IPS DF 19.7 (cell line): ENCODE measurements at regions not wholly inside any gene's neighbourhood (a gene's known extent, or its start where the extent isn't known, plus 50 kb on each side); places are given as distances from the start of the nearest gene placed in this dataset.

ENCODE experiments used
- DNase-seq: peaks from one replicate; pipeline ENCODE4 v3.0.0-alpha.2; 2013; ENCODE audit warnings: low read depth, low spot score

- no peak for DNase-seq
These were observed 466.2 kb downstream of the CDH26 start for GRCh38 chr20:60424267-60424902.

DNA sequence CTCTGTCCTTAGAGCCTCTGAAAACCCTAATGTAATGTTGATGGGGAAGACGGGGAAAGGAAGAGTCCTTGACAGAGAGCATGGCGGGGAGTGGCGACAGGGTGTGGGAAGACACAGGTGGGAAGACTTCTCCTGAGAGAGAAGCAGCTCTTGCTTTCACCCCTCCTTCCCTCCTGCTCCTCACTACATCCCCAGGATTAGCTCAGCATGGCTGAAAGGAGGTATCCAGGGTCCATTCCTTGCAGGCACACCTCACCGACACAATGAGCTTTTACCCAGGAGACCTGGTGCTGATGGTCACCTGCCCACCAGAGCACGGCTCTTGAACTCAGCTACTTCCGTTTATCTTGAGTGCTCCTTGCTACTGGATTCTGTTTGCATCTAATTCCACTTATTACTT lies 469.3 kb downstream of the CDH26 start:
- DNase-seq, result no peak

DNA sequence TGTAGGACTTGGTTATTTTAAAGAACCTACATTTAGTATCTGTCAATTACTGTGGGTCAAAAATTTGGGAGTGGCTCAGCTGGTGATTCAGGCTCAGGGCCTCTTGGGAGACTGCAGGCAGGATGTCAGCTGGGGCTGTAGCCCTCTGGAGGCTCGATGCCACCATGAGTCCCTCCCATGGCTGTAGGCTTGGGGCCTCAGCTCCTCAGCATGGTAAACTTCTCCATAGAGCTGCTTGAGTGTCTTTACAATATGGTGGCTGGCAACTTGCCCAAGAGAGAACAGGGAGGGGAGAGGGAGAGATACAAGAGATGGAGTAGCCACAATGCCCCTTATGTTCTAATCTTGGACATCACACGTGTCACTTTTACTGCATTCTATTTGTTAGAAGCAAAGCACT lies 470.4 kb downstream of the CDH26 start:
- no peak for DNase-seq

GRCh38 chr20:60430516-60431001 lies 472.3 kb downstream of the CDH26 start:
- DNase-seq, result no peak

- no peak for DNase-seq
These were observed 473.1 kb downstream of the CDH26 start for GRCh38 chr20:60431349-60431748.

GRCh38 chr20:60437418-60437817 lies 479.2 kb downstream of the CDH26 start:
- no peak for DNase-seq

- no peak for DNase-seq
These were observed 488.3 kb downstream of the CDH26 start for GRCh38 chr20:60446267-60447111.

DNA sequence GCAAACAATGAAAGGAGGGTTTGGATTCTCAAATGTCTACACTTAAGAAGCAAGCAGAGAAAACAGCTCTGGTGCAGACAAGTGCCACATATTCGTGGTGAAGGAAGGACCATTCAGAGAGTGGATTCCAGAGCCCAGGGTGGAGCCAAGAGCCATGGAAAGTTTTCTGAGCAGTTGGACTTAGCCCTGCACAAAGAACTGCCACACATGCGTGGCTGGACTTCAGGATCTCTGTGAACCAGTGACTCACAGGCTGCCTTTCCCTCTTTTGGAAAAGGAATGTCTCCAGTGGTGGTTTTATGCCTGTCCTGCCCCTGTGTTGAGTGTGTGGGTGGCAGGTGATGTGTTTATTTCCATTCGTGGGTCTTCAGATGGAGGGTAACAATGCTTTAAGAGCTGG lies 489.5 kb downstream of the CDH26 start:
- no peak for DNase-seq

- DNase-seq, result no peak
These were observed 495.4 kb downstream of the CDH26 start for GRCh38 chr20:60453388-60454246.

GRCh38 chr20:60454491-60454890 lies 496.3 kb downstream of the CDH26 start:
- no peak for DNase-seq

- no peak for DNase-seq
These were observed 497.0 kb downstream of the CDH26 start for GRCh38 chr20:60455272-60455671.

DNA sequence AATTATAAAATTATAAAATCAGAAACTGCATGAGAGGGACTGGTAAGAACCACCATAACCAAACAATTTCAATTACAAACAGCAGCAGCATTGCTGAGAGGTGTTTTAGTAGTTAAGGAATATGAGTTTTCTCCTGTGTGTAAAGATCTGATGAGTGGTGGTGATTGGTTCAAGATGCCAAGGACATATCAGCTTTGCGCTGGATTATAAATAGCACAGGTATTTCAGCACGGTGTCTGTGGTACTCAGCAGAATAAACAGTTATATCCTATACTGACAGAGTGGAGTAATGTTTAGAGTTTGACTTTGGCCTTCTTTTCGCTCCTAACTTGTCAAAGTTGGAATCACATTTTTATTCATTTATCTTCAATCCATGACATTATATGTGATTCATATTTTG lies 501.0 kb downstream of the CDH26 start:
- no peak for DNase-seq

- DNase-seq, result no peak
These were observed 503.8 kb downstream of the CDH26 start for GRCh38 chr20:60461993-60462392.

GRCh38 chr20:60463798-60464197 lies 505.6 kb downstream of the CDH26 start:
- DNase-seq, result no peak

GRCh38 chr20:60465439-60465838 lies 507.2 kb downstream of the CDH26 start:
- DNase-seq, result no peak

GRCh38 chr20:60465993-60466686 lies 507.9 kb downstream of the CDH26 start:
- no peak for DNase-seq

DNA sequence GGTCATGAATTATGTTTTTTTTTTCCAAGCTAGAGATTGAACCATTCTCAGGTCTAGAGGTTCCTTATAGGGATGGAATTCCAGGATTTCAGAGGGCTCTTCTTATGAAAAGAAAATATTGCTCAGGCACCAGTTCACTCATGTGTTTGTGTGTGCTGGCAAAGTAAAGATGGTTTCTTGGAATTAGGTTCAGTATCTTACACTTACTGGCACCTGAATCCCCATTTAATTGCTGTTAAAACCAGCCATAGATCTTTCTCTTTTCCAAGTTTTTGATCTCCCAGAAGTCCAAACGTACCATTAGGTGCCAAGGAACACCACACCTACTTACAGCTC lies 508.4 kb downstream of the CDH26 start:
- DNase-seq, result no peak

DNA sequence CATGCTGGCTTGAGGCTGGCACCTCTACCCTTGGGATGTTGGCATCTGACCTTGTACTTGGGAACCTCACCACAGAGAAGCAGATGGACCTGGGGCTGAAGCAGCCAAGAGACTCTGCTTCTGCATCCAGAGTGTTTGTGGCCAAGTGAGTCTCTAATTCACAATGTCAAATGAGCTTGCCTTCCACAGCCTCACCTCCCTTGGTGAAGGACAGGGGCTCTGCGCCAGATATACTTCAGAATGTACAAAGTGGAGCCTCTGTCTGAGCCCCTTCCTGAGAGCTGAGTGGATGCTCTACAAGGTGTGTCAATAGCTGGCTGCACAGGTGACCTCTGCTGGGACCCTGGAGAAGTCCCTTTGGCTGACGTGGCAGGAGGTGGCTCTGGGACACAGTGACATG lies 508.9 kb downstream of the CDH26 start:
- DNase-seq, result no peak

- no peak for DNase-seq
These were observed 509.5 kb downstream of the CDH26 start for GRCh38 chr20:60467771-60468170.

GRCh38 chr20:60469829-60470228 lies 511.6 kb downstream of the CDH26 start:
- DNase-seq, result no peak

DNA sequence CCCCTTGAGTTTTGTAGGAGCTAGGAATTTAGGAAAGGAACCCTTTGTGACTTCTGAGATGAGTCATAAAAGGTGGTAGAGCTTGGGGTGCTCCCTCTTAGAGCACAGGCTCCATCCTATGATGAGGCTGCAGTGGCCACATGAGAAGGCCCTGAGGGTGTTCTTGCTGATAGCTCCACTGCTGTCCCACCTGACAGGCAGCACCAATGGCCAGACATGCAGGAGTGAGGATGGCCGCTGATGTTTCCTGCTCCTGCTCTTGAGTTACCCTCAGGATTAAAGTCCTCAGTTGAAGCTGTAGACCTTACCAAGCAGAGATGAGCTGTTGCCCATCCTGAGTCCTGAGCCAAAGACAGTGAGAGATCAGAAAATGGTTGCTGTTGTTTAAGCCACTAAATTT lies 512.1 kb downstream of the CDH26 start:
- no peak for DNase-seq

DNA sequence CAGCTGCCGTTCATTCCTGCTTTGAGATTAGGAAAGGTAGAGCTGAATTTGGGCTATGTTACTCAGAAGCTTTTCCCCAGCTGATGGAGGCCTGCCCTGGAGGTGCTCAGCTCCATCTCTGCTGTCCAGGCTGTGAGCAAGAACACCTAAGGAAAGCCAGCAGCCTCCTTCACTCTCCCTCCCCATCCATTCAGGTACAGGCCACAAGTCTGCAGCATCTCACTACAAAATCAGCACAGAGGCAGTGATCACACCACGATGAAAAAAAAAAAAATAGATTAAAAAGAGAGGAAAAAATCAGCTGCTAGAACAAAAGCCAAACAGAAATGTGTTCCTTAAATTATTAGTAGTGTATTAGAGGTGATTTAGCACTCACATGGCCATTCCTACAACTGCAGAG lies 515.0 kb downstream of the CDH26 start:
- no peak for DNase-seq
